ENCODE measurements at regions not wholly inside any gene's neighbourhood (a gene's known extent, or its start where the extent isn't known, plus 50 kb on each side); places are given as distances from the start of the nearest gene placed in this dataset.
A peak's percentile ranks its signal among the peaks of the same experiment; 100 is the strongest.

DNA sequence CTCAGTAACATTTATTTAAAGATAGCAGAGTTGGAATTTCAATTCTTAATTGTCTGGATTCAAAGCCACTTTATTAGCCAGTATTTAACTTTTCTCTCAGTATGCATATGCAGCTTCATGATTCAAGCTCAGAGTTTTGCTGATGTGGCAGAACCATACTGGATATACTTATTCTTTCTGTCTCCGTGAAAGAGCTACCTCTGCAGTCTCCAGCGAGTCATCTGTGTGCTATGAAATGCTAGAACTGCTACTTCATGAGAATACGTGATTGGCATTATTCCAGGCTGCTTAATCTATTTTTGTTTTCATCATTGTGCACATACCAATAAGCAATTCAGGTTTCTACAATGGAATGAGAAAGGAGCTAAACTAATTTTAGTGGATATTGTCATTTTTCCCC, 743.7 kb downstream of the C4orf33 start:
- intact Hi-C loops (cut with micrococcal nuclease) (no loop called here), dilution Hi-C loops (cut with HindIII; ENCODE audit: low sequenced_read_pairs, unreplicated experiment) (no loop called here), in situ Hi-C loops (cut with MboI; ENCODE audit: low sequenced_read_pairs) (no loop called here)
- H3K14ac ChIP-seq (replicated peaks; ENCODE audit: low read depth, low read length): no peak overlapping the region
- H4K5ac ChIP-seq (ENCODE audit: low read depth, low read length): no peak overlapping the region
- H3K9me1 ChIP-seq (ENCODE audit: insufficient read depth, low read length): no peaks in the 10 kb centered on the region
- H3K4me1 ChIP-seq (ENCODE audit: control insufficient read depth, insufficient read depth, low read length): no peaks in the 10 kb centered on the region
- no peak overlapping the region for H2BK20ac ChIP-seq (ENCODE audit: low read depth, low read length)
- no peak overlapping the region for H2BK120ac ChIP-seq (ENCODE audit: low read depth, low read length)
- no peak for ATAC-seq (ENCODE audit: low read depth)
- WGBS, 2 experiments (ENCODE audit: extremely low coverage in 2 of 2, insufficient read length in 1 of 2): no CpG with 5 or more reads among the region's 3 CpGs
- H3K9ac ChIP-seq (ENCODE audit: low read depth, low read length): no peak overlapping the region
- no peak overlapping the region for H3K4me2 ChIP-seq (ENCODE audit: low read depth, low read length)
- H3K27ac ChIP-seq (ENCODE audit: insufficient read depth, low read length): no peak overlapping the region
- no peaks in the 10 kb centered on the region for H3K79me1 ChIP-seq (ENCODE audit: low read depth in 1 of 2, low read length in 2 of 2)
- H3K23ac ChIP-seq (ENCODE audit: low read depth, low read length): no peak overlapping the region
- H3K56ac ChIP-seq (ENCODE audit: extremely low read depth, insufficient read depth, low read length): no peak overlapping the region
- no peaks in the 10 kb centered on the region for H3K9me3 ChIP-seq (ENCODE audit: control insufficient read depth, insufficient read depth, low read length)
- H4K8ac ChIP-seq (ENCODE audit: low read depth in 2 of 2, low read length in 2 of 2): no peak overlapping the region
- TF ChIP-seq MAFK (IDR thresholded peaks at IDR 0.05; ENCODE audit: low read depth, low read length): peak; percentile 53
- no peak for TF ChIP-seq NFE2L2 (IDR thresholded peaks at IDR 0.05; ENCODE audit: low read depth, low read length)
- TF ChIP-seq RAD21 (IDR thresholded peaks at IDR 0.05; ENCODE audit: low read length): no peak
- no peak for DNase-seq
- ChIA-PET CTCF (no interaction called here), POLR2A (ENCODE audit: unreplicated experiment) (no interaction called here)
- no peak overlapping the region for H2AFZ ChIP-seq (replicated peaks; ENCODE audit: low read length, poor library complexity)
- H3K18ac ChIP-seq (ENCODE audit: low read depth, low read length): no peak overlapping the region
- H2BK15ac ChIP-seq (ENCODE audit: low read depth, low read length): no peak overlapping the region
- H2BK5ac ChIP-seq (ENCODE audit: low read depth, low read length, poor library complexity, severe bottlenecking): no peak overlapping the region
- H3K4me3 ChIP-seq (ENCODE audit: insufficient read depth, low read depth, low read length): no peak overlapping the region
- H2AK9ac ChIP-seq (replicated peaks; ENCODE audit: low read depth, low read length, poor library complexity): no peak overlapping the region
- no peaks in the 10 kb centered on the region for H4K20me1 ChIP-seq (ENCODE audit: insufficient read depth, low read length)
- H3K36me3 ChIP-seq (ENCODE audit: control insufficient read depth, insufficient read depth, low read length): no peaks in the 10 kb centered on the region
- no peaks in the 10 kb centered on the region for H3K27me3 ChIP-seq (ENCODE audit: control insufficient read depth, insufficient read depth, low read length)
- H4K91ac ChIP-seq (ENCODE audit: insufficient read depth, low read depth, low read length): no peak overlapping the region
- no peak overlapping the region for H3K4ac ChIP-seq (ENCODE audit: low read depth, low read length)
- no peak overlapping the region for H2AK5ac ChIP-seq (ENCODE audit: low read depth, low read length)
- BruUV-seq (replicated peaks): no TSS peak

Data from IMR-90 (cell line).